HL-60/S4 treated with phorbol 12-myristate 13-acetate at 8.2 ng/mL for 4 days and 3 days (cell line): ENCODE measurements at regions not wholly inside any gene's neighbourhood (a gene's known extent, or its start where the extent isn't known, plus 50 kb on each side); places are given as distances from the start of the nearest gene placed in this dataset.

Experiments used
- in situ Hi-C: fragments of 300-500 bp; cut with MboI; formaldehyde crosslinking; loops from 2 replicates; pipeline ENCODE4 v1.15.0; 2022; ENCODE audit warnings: low sequenced_read_pairs

DNA sequence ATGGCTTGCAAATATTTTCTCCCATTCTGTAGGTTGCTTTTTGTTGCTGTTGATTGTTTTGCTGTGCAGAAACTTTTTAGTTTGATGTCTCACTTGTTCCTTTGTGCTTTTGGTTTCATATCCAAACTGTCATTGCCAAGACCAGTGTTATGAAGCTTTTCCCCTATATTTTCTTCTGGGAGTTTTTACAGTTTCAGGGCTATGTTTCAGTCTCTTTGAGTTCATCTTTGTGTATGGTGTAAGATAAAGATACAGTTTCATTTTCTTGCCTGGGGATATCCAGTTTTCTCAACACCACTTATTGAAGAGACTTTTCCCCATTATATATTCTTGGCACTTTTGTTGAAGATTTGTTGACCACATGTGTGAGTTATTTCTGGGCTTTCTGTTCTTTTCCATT lies 139.9 kb downstream of the MRPL57 start:
- in situ Hi-C loops = no loop called here

- in situ Hi-C loops = no loop called here
Measured at GRCh38 chr13:21318891-21319532, 140.1 kb downstream of the ZDHHC20 start.

GRCh38 chr13:21319869-21320641 lies 139.0 kb downstream of the ZDHHC20 start:
- in situ Hi-C loops = no loop called here

DNA sequence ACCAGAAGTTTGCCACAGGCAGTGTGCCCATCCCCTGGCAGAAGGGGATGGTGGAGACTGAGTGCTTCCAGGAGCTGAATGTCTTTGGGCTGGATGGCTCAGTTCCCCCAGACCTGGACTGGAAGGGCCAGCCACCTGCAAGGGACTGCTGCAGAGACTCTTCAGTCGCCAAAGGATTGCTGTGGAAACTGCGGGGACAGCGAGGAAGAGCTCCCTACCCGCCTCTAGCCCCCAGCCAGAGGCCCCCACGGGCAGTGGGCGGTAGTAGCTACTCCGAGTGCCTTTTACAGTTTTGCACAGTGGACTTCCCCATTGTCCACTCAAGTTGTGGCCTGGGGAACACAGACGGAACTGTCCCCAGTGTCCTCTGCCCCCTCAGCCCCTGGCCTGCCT lies 138.5 kb downstream of the ZDHHC20 start:
- in situ Hi-C loops = no loop called here

DNA sequence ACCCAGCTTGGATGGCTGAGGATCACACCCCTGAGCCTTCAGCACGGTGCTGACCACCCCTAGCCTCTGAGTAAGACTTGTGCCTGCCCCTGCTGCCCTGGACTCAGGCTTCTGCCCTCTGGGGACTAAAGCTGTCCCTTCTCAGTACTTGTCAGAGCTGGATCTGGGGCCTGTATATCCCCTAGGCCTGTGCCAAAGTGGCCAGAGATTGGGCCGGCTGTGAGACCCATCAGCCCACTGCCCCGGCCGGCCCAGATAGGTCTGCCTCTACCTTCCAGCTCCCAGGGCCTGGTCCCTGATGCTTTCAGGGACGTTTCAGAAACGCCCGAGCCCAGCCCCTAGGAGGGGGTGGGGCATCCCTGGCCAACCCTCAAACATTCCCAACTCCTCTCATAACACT lies 137.8 kb downstream of the ZDHHC20 start:
- in situ Hi-C loops = no loop called here

GRCh38 chr13:21322327-21322965 lies 136.7 kb downstream of the ZDHHC20 start:
- in situ Hi-C loops = no loop called here
